GM18520 (cell line): ENCODE measurements at regions not wholly inside any gene's neighbourhood (a gene's known extent, or its start where the extent isn't known, plus 50 kb on each side); places are given as distances from the start of the nearest gene placed in this dataset.
A peak's percentile ranks its signal among the peaks of the same experiment; 100 is the strongest.

Experiments
- ATAC-seq: cut with Tn5 transposase; IDR thresholded peaks from one replicate; pipeline ENCODE4 v1.9.1; 2021; ENCODE audit not compliant: unreplicated experiment

- ATAC-seq: no peak
Observed at GRCh38 chr6:113622254-113622653, 234.9 kb upstream of the MARCKS start.

- ATAC-seq: no peak
Observed at GRCh38 chr6:113623129-113623528, 234.0 kb upstream of the MARCKS start.

- ATAC-seq: peak; percentile 17
Observed at GRCh38 chr6:113625850-113626249, 231.3 kb upstream of the MARCKS start.

GRCh38 chr6:113626475-113626874 lies 230.7 kb upstream of the MARCKS start:
- ATAC-seq: peak; percentile 8

- peak; percentile 25 for ATAC-seq
Observed at GRCh38 chr6:113627480-113627879, 229.7 kb upstream of the MARCKS start.

GRCh38 chr6:113629256-113629655 lies 227.9 kb upstream of the MARCKS start:
- ATAC-seq: no peak

GRCh38 chr6:113629975-113630737 lies 227.0 kb upstream of the MARCKS start:
- ATAC-seq: no peak

- peak; percentile 37 for ATAC-seq
Observed at GRCh38 chr6:113630738-113631535, 226.2 kb upstream of the MARCKS start.

- no peak for ATAC-seq
Observed at GRCh38 chr6:113631666-113632065, 225.5 kb upstream of the MARCKS start.

- peak; percentile 26 for ATAC-seq
Observed at GRCh38 chr6:113632220-113632864, 224.8 kb upstream of the MARCKS start.

GRCh38 chr6:113633638-113634037 lies 223.5 kb upstream of the MARCKS start:
- no peak for ATAC-seq

- peak; percentile 25 for ATAC-seq
Observed at GRCh38 chr6:113634352-113635163, 222.6 kb upstream of the MARCKS start.

- no peak for ATAC-seq
Observed at GRCh38 chr6:113635222-113635986, 221.7 kb upstream of the MARCKS start.

GRCh38 chr6:113636357-113636824 lies 220.8 kb upstream of the MARCKS start:
- ATAC-seq: no peak

- no peak for ATAC-seq
Observed at GRCh38 chr6:113640051-113640450, 217.1 kb upstream of the MARCKS start.

GRCh38 chr6:113642001-113642713 lies 215.0 kb upstream of the MARCKS start:
- no peak for ATAC-seq

- ATAC-seq: peak; percentile 90
Observed at GRCh38 chr6:113642714-113643406, 214.3 kb upstream of the MARCKS start.

- ATAC-seq: no peak
Observed at GRCh38 chr6:113643407-113643770, 213.8 kb upstream of the MARCKS start.
